IMR-90 (cell line): ENCODE measurements at regions not wholly inside any gene's neighbourhood (a gene's known extent, or its start where the extent isn't known, plus 50 kb on each side); places are given as distances from the start of the nearest gene placed in this dataset.

Experiments used
- ATAC-seq: fragments of 200-7000 bp; cut with Tn5 transposase; 2 replicates; pipeline ENCODE4 v1.9.1; 2020; ENCODE audit warnings: low read depth, mild to moderate bottlenecking, moderate library complexity
- BruUV-seq: library from RNA; stranded (reverse); fragments of 400-500 nt; replicated peaks from 2 replicates; lab custom pipeline; 2021; lab: Mats Ljungman, UMichigan
- CTCF ChIA-PET: fragments of 300-600 bp; formaldehyde crosslinking; extraction: SDS; loops from one replicate; lab custom pipeline; 2021; ENCODE audit warnings: antibody characterized with exemption; lab: Yijun Ruan, JAX
- POLR2A ChIA-PET: fragments of 300-600 bp; sonication (Branson Sonifier 250); formaldehyde crosslinking; loops from one replicate; lab custom pipeline; 2022; ENCODE audit warnings: antibody characterized with exemption; ENCODE audit not compliant: unreplicated experiment; lab: Charles Lee
- DNase-seq: peaks from one replicate; pipeline ENCODE4 v3.0.0; 2013
- H2AFZ ChIP-seq: replicated peaks from 2 replicates; pipeline ENCODE3; 2013; ENCODE audit warnings: low read length, mild to moderate bottlenecking; ENCODE audit not compliant: poor library complexity
- H2AK5ac ChIP-seq: 2 replicates; pipeline ENCODE4 v1.6.1; 2013; ENCODE audit warnings: low read depth, low read length, inconsistent platforms
- H2AK9ac ChIP-seq: replicated peaks from 2 replicates; pipeline ENCODE3; 2013; ENCODE audit warnings: mild to moderate bottlenecking, low read depth, low read length, moderate library complexity; ENCODE audit not compliant: poor library complexity
- H2BK120ac ChIP-seq: 2 replicates; pipeline ENCODE4 v1.6.1; 2013; ENCODE audit warnings: low read depth, low read length, inconsistent platforms
- H2BK15ac ChIP-seq: 3 replicates; pipeline ENCODE4 v1.6.1; 2013; ENCODE audit warnings: low read depth, low read length, inconsistent platforms
- H2BK20ac ChIP-seq: 2 replicates; pipeline ENCODE4 v1.6.1; 2013; ENCODE audit warnings: low read depth, mild to moderate bottlenecking, inconsistent platforms, low read length, moderate library complexity
- H2BK5ac ChIP-seq: 2 replicates; pipeline ENCODE4 v1.6.1; 2013; ENCODE audit warnings: mild to moderate bottlenecking, low read depth, low read length, inconsistent platforms; ENCODE audit not compliant: poor library complexity, severe bottlenecking
- H3K14ac ChIP-seq: replicated peaks from 2 replicates; pipeline ENCODE4 v1.6.1; 2013; ENCODE audit warnings: low read depth, low read length, inconsistent platforms
- H3K18ac ChIP-seq: 2 replicates; pipeline ENCODE4 v1.6.1; 2013; ENCODE audit warnings: low read depth, low read length, control low read depth
- H3K23ac ChIP-seq: 2 replicates; pipeline ENCODE4 v1.6.1; 2013; ENCODE audit warnings: low read depth, low read length, inconsistent platforms
- H3K27ac ChIP-seq: 2 replicates; pipeline ENCODE4 v1.5.1; 2013; ENCODE audit warnings: mild to moderate bottlenecking, control low read depth, low read length; ENCODE audit not compliant: insufficient read depth
- H3K27me3 ChIP-seq: 2 replicates; pipeline ENCODE4 v1.6.1; 2013; ENCODE audit warnings: low read length; ENCODE audit not compliant: control insufficient read depth, insufficient read depth
- H3K36me3 ChIP-seq: 2 replicates; pipeline ENCODE4 v1.6.1; 2013; ENCODE audit warnings: low read length, mixed read lengths; ENCODE audit not compliant: control insufficient read depth, insufficient read depth
- H3K4ac ChIP-seq: 2 replicates; pipeline ENCODE4 v1.6.1; 2013; ENCODE audit warnings: low read depth, low read length, inconsistent platforms
- H3K4me1 ChIP-seq: 2 replicates; pipeline ENCODE4 v1.6.1; 2013; ENCODE audit warnings: low read length, mixed read lengths; ENCODE audit not compliant: control insufficient read depth, insufficient read depth
- H3K4me2 ChIP-seq: 2 replicates; pipeline ENCODE4 v1.6.1; 2013; ENCODE audit warnings: low read depth, mild to moderate bottlenecking, control low read depth, low read length, moderate library complexity
- H3K4me3 ChIP-seq: 2 replicates; pipeline ENCODE4 v1.5.1; 2013; ENCODE audit warnings: low read depth, mild to moderate bottlenecking, control low read depth, low read length, moderate library complexity; ENCODE audit not compliant: insufficient read depth
- H3K56ac ChIP-seq: 2 replicates; pipeline ENCODE4 v1.6.1; 2013; ENCODE audit warnings: low read length, inconsistent platforms; ENCODE audit not compliant: insufficient read depth; ENCODE audit errors: extremely low read depth
- H3K79me1 ChIP-seq, 2 experiments: 2 replicates each; pipeline ENCODE4 v1.6.1; 2013; ENCODE audit warnings: low read length in 2 of 2, inconsistent platforms in 1 of 2, low read depth in 1 of 2
- H3K9ac ChIP-seq: 2 replicates; pipeline ENCODE4 v1.6.1; 2013; ENCODE audit warnings: low read depth, low read length, control low read depth
- H3K9me1 ChIP-seq: 2 replicates; pipeline ENCODE4 v1.6.1; 2013; ENCODE audit warnings: low read length, inconsistent platforms; ENCODE audit not compliant: insufficient read depth
- H3K9me3 ChIP-seq: 2 replicates; pipeline ENCODE4 v1.6.1; 2013; ENCODE audit warnings: low read length; ENCODE audit not compliant: control insufficient read depth, insufficient read depth
- H4K20me1 ChIP-seq: 2 replicates; pipeline ENCODE4 v1.6.1; 2013; ENCODE audit warnings: low read length, inconsistent platforms; ENCODE audit not compliant: insufficient read depth
- H4K5ac ChIP-seq: 2 replicates; pipeline ENCODE4 v1.6.1; 2013; ENCODE audit warnings: mild to moderate bottlenecking, low read depth, low read length, control low read depth
- H4K8ac ChIP-seq, 2 experiments: 2 replicates each; pipeline ENCODE4 v1.6.1; 2013; ENCODE audit warnings: low read depth in 2 of 2, low read length in 2 of 2, control low read depth in 1 of 2, inconsistent platforms in 1 of 2
- H4K91ac ChIP-seq: 2 replicates; pipeline ENCODE4 v1.6.1; 2013; ENCODE audit warnings: low read depth, low read length, inconsistent platforms; ENCODE audit not compliant: insufficient read depth
- BHLHE40 ChIP-seq: fragments of 150-350 bp; IDR thresholded peaks from 2 replicates; pipeline ENCODE4 v1.6.1; 2016; ENCODE audit warnings: mild to moderate bottlenecking, low read depth, low read length
- FOS ChIP-seq: fragments of 150-350 bp; IDR thresholded peaks from 2 replicates; pipeline ENCODE4 v1.6.1; 2016; ENCODE audit warnings: low read depth, low read length
- MAZ ChIP-seq: IDR thresholded peaks from 2 replicates; pipeline ENCODE4 v1.6.1; 2012; ENCODE audit warnings: low read depth, mild to moderate bottlenecking, low read length, improper control_type of control experiment, moderate library complexity, borderline replicate concordance
- MXI1 ChIP-seq: IDR thresholded peaks from 2 replicates; pipeline ENCODE4 v1.6.1; 2012; ENCODE audit warnings: low read depth, mild to moderate bottlenecking, low read length, moderate library complexity, borderline replicate concordance
- NFE2L2 ChIP-seq: fragments of 150-350 bp; IDR thresholded peaks from 2 replicates; pipeline ENCODE4 v1.6.1; 2016; ENCODE audit warnings: low read depth, mild to moderate bottlenecking, low read length
- POLR2A ChIP-seq: IDR thresholded peaks from 2 replicates; pipeline ENCODE4 v1.6.1; 2012; ENCODE audit warnings: mild to moderate bottlenecking, low read depth, low read length
- RAD21 ChIP-seq: IDR thresholded peaks from 2 replicates; pipeline ENCODE4 v1.6.1; 2012; ENCODE audit warnings: low read length, improper control_type of control experiment
- WGBS, 2 experiments: methylation state at CpG; one replicate each; pipeline versions ENCODE4 v1.1.5 to v1.1.7; 2013; ENCODE audit warnings: missing lambda C conversion rate in 2 of 2; ENCODE audit not compliant: insufficient read length in 1 of 2; ENCODE audit errors: extremely low coverage in 2 of 2; 5-methylcytosine and 5-hydroxymethylcytosine counted together
- dilution Hi-C: fragments of 300-500 bp; cut with HindIII; formaldehyde crosslinking; loops from one replicate; pipeline ENCODE4 v1.14.3; 2018; ENCODE audit warnings: low sequenced_read_pairs; ENCODE audit not compliant: unreplicated experiment
- in situ Hi-C: fragments of 300-500 bp; cut with MboI; formaldehyde crosslinking; loops from 3 replicates; pipeline ENCODE4 v1.14.3; 2019; ENCODE audit warnings: low sequenced_read_pairs, inconsistent platforms, mixed read lengths
- intact Hi-C: fragments of 100-400 bp; cut with micrococcal nuclease; formaldehyde crosslinking; loops from 2 replicates; pipeline ENCODE4 v1.10.0; 2022
- TF ChIP-seq, protein P1 (sequence below): fragments of 150-350 bp; IDR thresholded peaks from 2 replicates; pipeline ENCODE4 v1.6.1; 2017; ENCODE audit warnings: mild to moderate bottlenecking, antibody characterized with exemption, low read length, low read depth

DNA sequence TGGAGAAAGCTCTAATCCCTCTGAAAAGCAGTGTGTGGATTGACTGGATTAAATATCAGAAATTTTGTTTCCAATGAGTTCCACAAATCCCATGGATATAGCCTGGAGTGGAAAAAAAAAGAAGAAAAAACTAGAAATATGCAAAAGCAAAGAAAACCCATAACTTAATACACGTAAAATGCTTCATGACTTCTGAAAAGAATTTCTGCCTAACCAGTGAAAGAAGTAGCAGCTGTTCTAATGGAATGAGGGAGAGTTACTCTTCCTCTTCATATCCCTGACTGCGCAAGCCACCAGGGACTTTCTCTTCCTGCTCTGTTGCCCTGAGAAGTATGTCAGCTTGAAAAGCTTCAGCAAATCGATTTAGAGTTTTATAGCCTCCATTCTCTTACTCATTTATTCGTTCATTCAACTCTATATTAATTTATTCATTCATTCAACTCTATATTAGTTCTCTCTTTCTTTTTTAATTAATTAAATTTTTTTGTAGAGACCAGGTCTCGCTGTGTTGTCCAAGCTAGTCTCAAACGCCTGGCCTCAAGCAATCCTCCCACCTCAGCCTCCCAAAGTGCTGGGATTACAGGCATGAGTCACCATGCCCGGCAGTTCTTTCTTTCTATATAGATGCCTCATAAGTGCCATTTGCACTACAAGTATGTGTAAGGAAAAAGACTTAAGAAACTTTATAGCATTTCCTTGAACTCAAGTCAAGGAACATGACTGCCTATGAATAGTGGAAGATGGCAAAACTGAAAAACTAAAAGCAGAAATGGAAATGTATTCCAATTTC lies 447.3 kb upstream of the NRP1 start:
- Histone ChIP-seq H3K36me3 (no peaks in the 10 kb centered on the region), H3K27me3 (peaks cover 14% of the 10 kb centered on the region), H4K8ac (no peak overlapping the region), H3K27ac (no peak overlapping the region), H3K4me2 (no peak overlapping the region), H2AK9ac (no peak overlapping the region), H2AFZ (no peak overlapping the region), H3K18ac (no peak overlapping the region), H3K9me3 (peaks cover 1% of the 10 kb centered on the region; the same call in 1 of the 2 replicates), H2BK120ac (no peak overlapping the region), H3K14ac (no peak overlapping the region), H3K4me1 (no peaks in the 10 kb centered on the region), H3K9me1 (no peaks in the 10 kb centered on the region), H3K4me3 (no peak overlapping the region), H2BK5ac (no peak overlapping the region), H2AK5ac (no peak overlapping the region), H3K56ac (no peak overlapping the region), H3K9ac (no peak overlapping the region), H4K91ac (no peak overlapping the region), H3K4ac (no peak overlapping the region), H3K79me1 (no peaks in the 10 kb centered on the region), H3K23ac (no peak overlapping the region), H2BK20ac (no peak overlapping the region), H4K5ac (no peak overlapping the region), H4K20me1 (no peaks in the 10 kb centered on the region), H2BK15ac (no peak overlapping the region)
- intact Hi-C loops = no loop called here
- no TSS peak for BruUV-seq
- CTCF ChIA-PET = no interaction called here
- in situ Hi-C loops = loop anchor here (25.0 kb wide), 1 partner anchor 856 kb away; no protein-coding TSS in a partner anchor
- ATAC-seq (no peak), DNase-seq (no peak)
- POLR2A ChIA-PET = no interaction called here
- TF ChIP-seq MAZ (no peak), FOS (no peak), POLR2A (no peak), MXI1 (no peak), BHLHE40 (no peak), RAD21 (no peak), NFE2L2 (no peak)
- TF ChIP-seq, protein P1, sequence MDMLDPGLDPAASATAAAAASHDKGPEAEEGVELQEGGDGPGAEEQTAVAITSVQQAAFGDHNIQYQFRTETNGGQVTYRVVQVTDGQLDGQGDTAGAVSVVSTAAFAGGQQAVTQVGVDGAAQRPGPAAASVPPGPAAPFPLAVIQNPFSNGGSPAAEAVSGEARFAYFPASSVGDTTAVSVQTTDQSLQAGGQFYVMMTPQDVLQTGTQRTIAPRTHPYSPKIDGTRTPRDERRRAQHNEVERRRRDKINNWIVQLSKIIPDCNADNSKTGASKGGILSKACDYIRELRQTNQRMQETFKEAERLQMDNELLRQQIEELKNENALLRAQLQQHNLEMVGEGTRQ = no peak
- dilution Hi-C loops = no loop called here
- 100% methylated on average over 1 of the region's 7 CpGs; no CpG with 5 or more reads in 1 of the 2 experiments for WGBS, 2 experiments
